Renal cortex interstitium (tissue), 11 donors: ENCODE measurements at regions not wholly inside any gene's neighbourhood (a gene's known extent, or its start where the extent isn't known, plus 50 kb on each side); places are given as distances from the start of the nearest gene placed in this dataset.

Source experiments
- DNase-seq, 11 donors: peaks; one replicate each; pipeline ENCODE4 v3.0.0-alpha.2; 2013; ENCODE audit warnings: low read depth in 9 of 11, low spot score in 4 of 11; ENCODE audit errors: extremely low read depth in 1 of 11

GRCh38 chr11:130776061-130776419, 140.2 kb downstream of the SNX19 start:
- no peak for DNase-seq

- no peak for DNase-seq
Measured at GRCh38 chr11:130778026-130778425, 138.3 kb downstream of the SNX19 start.

- DNase-seq = no peak
Measured at GRCh38 chr11:130778705-130779104, 137.6 kb downstream of the SNX19 start.

- no peak for DNase-seq
Measured at GRCh38 chr11:130779267-130779666, 137.0 kb downstream of the SNX19 start.

GRCh38 chr11:130779943-130780342, 136.3 kb downstream of the SNX19 start:
- no peak for DNase-seq

- DNase-seq = no peak
Measured at GRCh38 chr11:130780437-130780836, 135.8 kb downstream of the SNX19 start.

- DNase-seq = no peak
Measured at GRCh38 chr11:130781931-130782330, 134.3 kb downstream of the SNX19 start.

GRCh38 chr11:130782361-130783222, 133.7 kb downstream of the SNX19 start:
- DNase-seq = no peak

GRCh38 chr11:130783323-130783722, 133.0 kb downstream of the SNX19 start:
- DNase-seq = no peak

- DNase-seq = no peak
Measured at GRCh38 chr11:130785380-130786116, 130.7 kb downstream of the SNX19 start.

- no peak for DNase-seq
Measured at GRCh38 chr11:130786586-130786985, 129.7 kb downstream of the SNX19 start.

- DNase-seq = no peak
Measured at GRCh38 chr11:130787092-130787616, 129.1 kb downstream of the SNX19 start.

GRCh38 chr11:130787973-130788570, 128.2 kb downstream of the SNX19 start:
- no peak for DNase-seq

- DNase-seq = no peak
Measured at GRCh38 chr11:130789056-130789640, 127.1 kb downstream of the SNX19 start.

- no peak for DNase-seq
Measured at GRCh38 chr11:130790689-130791088, 125.6 kb downstream of the SNX19 start.

- no peak for DNase-seq
Measured at GRCh38 chr11:130792772-130793171, 123.5 kb downstream of the SNX19 start.

- no peak for DNase-seq
Measured at GRCh38 chr11:130796828-130797227, 119.5 kb downstream of the SNX19 start.

- DNase-seq = no peak
Measured at GRCh38 chr11:130798280-130798679, 118.0 kb downstream of the SNX19 start.

GRCh38 chr11:130798801-130799200, 117.5 kb downstream of the SNX19 start:
- DNase-seq = no peak
